HCT116 (cell line): ENCODE measurements at regions not wholly inside any gene's neighbourhood (a gene's known extent, or its start where the extent isn't known, plus 50 kb on each side); places are given as distances from the start of the nearest gene placed in this dataset.

Experiments
- ATAC-seq: fragments of 200-7000 bp; cut with Tn5 transposase; 2 replicates; pipeline ENCODE4 v1.9.1; 2020; ENCODE audit warnings: mild to moderate bottlenecking, moderate library complexity
- BruUV-seq: library from RNA; stranded (reverse); fragments of 400-500 nt; replicated peaks from 2 replicates; lab custom pipeline; 2021; lab: Mats Ljungman, UMichigan
- CTCF ChIA-PET: fragments of 300-600 bp; sonication (Branson Sonifier 250); formaldehyde crosslinking; loops from one replicate; lab custom pipeline; 2021; ENCODE audit warnings: antibody characterized with exemption; lab: Charles Lee
- POLR2A ChIA-PET: fragments of 300-600, 350-600 bp; sonication (Branson Sonifier 250); formaldehyde crosslinking; loops from one replicate; lab custom pipeline; 2021; ENCODE audit warnings: antibody characterized with exemption; lab: Charles Lee
- RAD21 ChIA-PET, 2 experiments: fragments of 300-600 bp; sonication (Branson Sonifier 250); formaldehyde crosslinking; loops; one replicate each; lab custom pipeline; 2023; ENCODE audit warnings: low total read pairs in 2 of 2; ENCODE audit not compliant: uncharacterized antibody in 2 of 2, unreplicated experiment in 2 of 2, low non-redundant PET in 1 of 2; lab: Charles Lee
- DNase-seq: peaks from one replicate; pipeline ENCODE4 v3.0.0-alpha.2; 2010; ENCODE audit warnings: low read depth, low spot score
- H2AFZ ChIP-seq: fragments of 200-600 bp; shearing (Covaris generic), sonication (generic); 2 replicates; pipeline ENCODE4 v1.6.1; 2017; ENCODE audit warnings: low read depth, mixed run types, mixed read lengths, antibody characterized with exemption, low read length; ENCODE audit not compliant: poor library complexity, severe bottlenecking
- H3K27ac ChIP-seq: 2 replicates; pipeline ENCODE4 v1.5.1; 2012; ENCODE audit warnings: low read depth, low read length
- H3K27me3 ChIP-seq: fragments of 200-600 bp; sonication (generic); 2 replicates; pipeline ENCODE4 v1.6.1; 2016; ENCODE audit warnings: mixed run types, low read length, mixed read lengths; ENCODE audit not compliant: insufficient read depth
- H3K36me3 ChIP-seq, 2 experiments: fragments of 200-500 bp in 1 of 2; fragments of 200-600 bp in 1 of 2; sonication (Bioruptor generic) in 1 of 2; sonication (generic) in 1 of 2; 2 replicates each; pipeline versions ENCODE4 v1.5.1 to v1.6.1; 2014 to 2016; ENCODE audit warnings: low read length in 2 of 2, inconsistent platforms in 1 of 2, mixed read lengths in 1 of 2, mixed run types in 1 of 2; ENCODE audit not compliant: insufficient read depth in 2 of 2, control insufficient read depth in 1 of 2
- H3K4me1 ChIP-seq, 2 experiments: fragments of 200-600 bp in 1 of 2; sonication (generic) in 1 of 2; 2 replicates each; pipeline versions ENCODE4 v1.5.1 to v1.6.1; 2012 to 2017; ENCODE audit warnings: low read length in 2 of 2, inconsistent platforms in 1 of 2, mild to moderate bottlenecking in 1 of 2, mixed read lengths in 1 of 2, mixed run types in 1 of 2, moderate library complexity in 1 of 2; ENCODE audit not compliant: insufficient read depth in 2 of 2, control insufficient read depth in 1 of 2
- H3K4me2 ChIP-seq: fragments of 200-600 bp; sonication (generic); 2 replicates; pipeline ENCODE4 v1.6.1; 2017; ENCODE audit warnings: mixed run types, low read length, mixed read lengths
- H3K4me3 ChIP-seq, 2 experiments: fragments of 200-600 bp in 1 of 2; sonication (generic) in 1 of 2; replicated peaks in 1 of 2; 2 replicates each; pipeline ENCODE4 v1.5.1; 2011 to 2016; ENCODE audit warnings: low read length in 2 of 2, control low read depth in 1 of 2, low read depth in 1 of 2, mild to moderate bottlenecking in 1 of 2, mixed read lengths in 1 of 2, mixed run types in 1 of 2
- H3K79me2 ChIP-seq: fragments of 200-600 bp; sonication (generic); 2 replicates; pipeline ENCODE4 v1.6.1; 2017; ENCODE audit warnings: mild to moderate bottlenecking, mixed run types, low read length, moderate library complexity, mixed read lengths; ENCODE audit not compliant: insufficient read depth
- H3K9ac ChIP-seq: fragments of 200-600 bp; sonication (generic); 2 replicates; pipeline ENCODE4 v1.6.1; 2016; ENCODE audit warnings: low read length, mixed read lengths
- H3K9me2 ChIP-seq: fragments of 200-600 bp; sonication (generic), shearing (Covaris generic); 2 replicates; pipeline ENCODE4 v1.6.1; 2017; ENCODE audit warnings: mixed run types, mild to moderate bottlenecking, moderate library complexity; ENCODE audit not compliant: insufficient read depth
- H3K9me3 ChIP-seq, 2 experiments: fragments of 200-500 bp in 1 of 2; fragments of 200-600 bp in 1 of 2; sonication (Bioruptor generic) in 1 of 2; sonication (generic) in 1 of 2; 2 replicates each; pipeline ENCODE4 v1.6.1; 2014 to 2017; ENCODE audit warnings: low read length in 2 of 2, mixed read lengths in 2 of 2, inconsistent platforms in 1 of 2, low read depth in 1 of 2, mild to moderate bottlenecking in 1 of 2, mixed run types in 1 of 2, moderate library complexity in 1 of 2; ENCODE audit not compliant: control insufficient read depth in 1 of 2, insufficient read depth in 1 of 2
- H4K20me1 ChIP-seq: fragments of 200-600 bp; sonication (generic), shearing (Covaris generic); 2 replicates; pipeline ENCODE4 v1.6.1; 2017; ENCODE audit warnings: mixed run types, mild to moderate bottlenecking, moderate library complexity; ENCODE audit not compliant: insufficient read depth
- EGR1 ChIP-seq: IDR thresholded peaks from 2 replicates; pipeline ENCODE4 v1.6.1; 2012; ENCODE audit warnings: low read depth
- ELF1 ChIP-seq: IDR thresholded peaks from 2 replicates; pipeline ENCODE4 v1.6.1; 2012; ENCODE audit warnings: low read depth, borderline replicate concordance
- EZH2phosphoT487 ChIP-seq: fragments of 200-600 bp; IDR thresholded peaks from 2 replicates; pipeline ENCODE4 v1.6.1; 2018; ENCODE audit warnings: antibody characterized with exemption, borderline replicate concordance
- POLR2A ChIP-seq: IDR thresholded peaks from 2 replicates; pipeline ENCODE4 v1.7.0; 2011; ENCODE audit warnings: borderline replicate concordance; ENCODE audit not compliant: insufficient read depth, insufficient read length; ENCODE audit errors: extremely low read depth
- POLR2AphosphoS5 ChIP-seq: IDR thresholded peaks from 2 replicates; pipeline ENCODE4 v1.6.1; 2011; ENCODE audit warnings: mild to moderate bottlenecking, low read depth, low read length, moderate library complexity
- RAD21 ChIP-seq: IDR thresholded peaks from 2 replicates; pipeline ENCODE4 v1.6.1; 2012; ENCODE audit warnings: low read depth, mild to moderate bottlenecking
- SP1 ChIP-seq: IDR thresholded peaks from 2 replicates; pipeline ENCODE4 v1.6.1; 2012; ENCODE audit warnings: low read depth
- SRF ChIP-seq: IDR thresholded peaks from 2 replicates; pipeline ENCODE4 v1.6.1; 2012; ENCODE audit warnings: low read depth
- ZFX ChIP-seq: fragments of 450-650 bp; IDR thresholded peaks from 2 replicates; pipeline ENCODE4 v1.6.1; 2017
- ZNF274 ChIP-seq: fragments of 200-500 bp; sonication (Bioruptor generic); IDR thresholded peaks from 2 replicates; pipeline ENCODE4 v1.6.1; 2014; ENCODE audit warnings: mild to moderate bottlenecking, low read depth, low read length, inconsistent platforms
- intact Hi-C: fragments of 100-400 bp; cut with micrococcal nuclease; formaldehyde crosslinking; loops from 2 replicates; pipeline ENCODE4 v1.10.0; 2022
- TF ChIP-seq, protein P1 (sequence below): IDR thresholded peaks from 2 replicates; pipeline ENCODE4 v1.6.1; 2012; ENCODE audit warnings: low read depth
- TF ChIP-seq, protein P2 (sequence below): IDR thresholded peaks from 2 replicates; pipeline ENCODE4 v1.6.1; 2011; ENCODE audit warnings: mild to moderate bottlenecking, low read length, moderate library complexity; ENCODE audit not compliant: insufficient replicate concordance; ENCODE audit errors: extremely low read depth
- TF ChIP-seq, protein P3 (sequence below): IDR thresholded peaks from 2 replicates; pipeline ENCODE4 v1.6.1; 2012
- TF ChIP-seq, protein P4 (sequence below): IDR thresholded peaks from 2 replicates; pipeline ENCODE4 v1.6.1; 2012

DNA sequence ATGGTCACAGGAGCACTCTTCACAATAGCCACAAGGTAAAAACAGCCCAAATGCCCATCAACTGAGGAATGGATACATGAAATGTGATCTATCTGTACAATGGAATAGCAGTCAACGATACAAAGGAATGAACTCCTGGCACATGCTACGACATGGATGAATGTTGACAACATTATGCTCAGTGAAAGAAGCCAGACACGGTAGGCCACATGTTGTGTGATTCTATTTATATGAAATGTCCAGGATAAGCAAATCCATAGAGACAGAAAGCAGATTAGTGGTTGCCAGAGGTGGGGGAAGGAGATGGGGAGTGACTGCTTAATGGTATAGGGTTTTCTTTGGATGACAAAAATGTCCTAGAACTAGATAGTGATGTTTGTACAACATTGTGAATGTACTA, 58.7 kb upstream of the GPM6B start:
- ChIA-PET POLR2A (no interaction called here), CTCF (no interaction called here), RAD21 (no interaction called here)
- intact Hi-C loops: no loop called here
- no peak for DNase-seq
- no peak overlapping the region for H2AFZ ChIP-seq
- H3K4me3 ChIP-seq: no peak overlapping the region
- H3K36me3 ChIP-seq: no peaks in the 10 kb centered on the region
- no peak for ATAC-seq
- H3K4me1 ChIP-seq: no peaks in the 10 kb centered on the region
- no TSS peak for BruUV-seq
- no peaks in the 10 kb centered on the region for H3K27me3 ChIP-seq
- H3K27ac ChIP-seq: no peak overlapping the region
- no peaks in the 10 kb centered on the region for H3K9me2 ChIP-seq
- no peaks in the 10 kb centered on the region for H3K9me3 ChIP-seq
- no peaks in the 10 kb centered on the region for H4K20me1 ChIP-seq
- H3K79me2 ChIP-seq: no peaks in the 10 kb centered on the region
- H3K9ac ChIP-seq: no peak overlapping the region
- no peak overlapping the region for H3K4me2 ChIP-seq
- no peak for TF ChIP-seq SP1
- TF ChIP-seq, protein P1, sequence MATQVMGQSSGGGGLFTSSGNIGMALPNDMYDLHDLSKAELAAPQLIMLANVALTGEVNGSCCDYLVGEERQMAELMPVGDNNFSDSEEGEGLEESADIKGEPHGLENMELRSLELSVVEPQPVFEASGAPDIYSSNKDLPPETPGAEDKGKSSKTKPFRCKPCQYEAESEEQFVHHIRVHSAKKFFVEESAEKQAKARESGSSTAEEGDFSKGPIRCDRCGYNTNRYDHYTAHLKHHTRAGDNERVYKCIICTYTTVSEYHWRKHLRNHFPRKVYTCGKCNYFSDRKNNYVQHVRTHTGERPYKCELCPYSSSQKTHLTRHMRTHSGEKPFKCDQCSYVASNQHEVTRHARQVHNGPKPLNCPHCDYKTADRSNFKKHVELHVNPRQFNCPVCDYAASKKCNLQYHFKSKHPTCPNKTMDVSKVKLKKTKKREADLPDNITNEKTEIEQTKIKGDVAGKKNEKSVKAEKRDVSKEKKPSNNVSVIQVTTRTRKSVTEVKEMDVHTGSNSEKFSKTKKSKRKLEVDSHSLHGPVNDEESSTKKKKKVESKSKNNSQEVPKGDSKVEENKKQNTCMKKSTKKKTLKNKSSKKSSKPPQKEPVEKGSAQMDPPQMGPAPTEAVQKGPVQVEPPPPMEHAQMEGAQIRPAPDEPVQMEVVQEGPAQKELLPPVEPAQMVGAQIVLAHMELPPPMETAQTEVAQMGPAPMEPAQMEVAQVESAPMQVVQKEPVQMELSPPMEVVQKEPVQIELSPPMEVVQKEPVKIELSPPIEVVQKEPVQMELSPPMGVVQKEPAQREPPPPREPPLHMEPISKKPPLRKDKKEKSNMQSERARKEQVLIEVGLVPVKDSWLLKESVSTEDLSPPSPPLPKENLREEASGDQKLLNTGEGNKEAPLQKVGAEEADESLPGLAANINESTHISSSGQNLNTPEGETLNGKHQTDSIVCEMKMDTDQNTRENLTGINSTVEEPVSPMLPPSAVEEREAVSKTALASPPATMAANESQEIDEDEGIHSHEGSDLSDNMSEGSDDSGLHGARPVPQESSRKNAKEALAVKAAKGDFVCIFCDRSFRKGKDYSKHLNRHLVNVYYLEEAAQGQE: no peak
- no peak for TF ChIP-seq ZFX
- TF ChIP-seq EGR1: no peak
- no peak for TF ChIP-seq SRF
- no peak for TF ChIP-seq ZNF274
- TF ChIP-seq, protein P2, sequence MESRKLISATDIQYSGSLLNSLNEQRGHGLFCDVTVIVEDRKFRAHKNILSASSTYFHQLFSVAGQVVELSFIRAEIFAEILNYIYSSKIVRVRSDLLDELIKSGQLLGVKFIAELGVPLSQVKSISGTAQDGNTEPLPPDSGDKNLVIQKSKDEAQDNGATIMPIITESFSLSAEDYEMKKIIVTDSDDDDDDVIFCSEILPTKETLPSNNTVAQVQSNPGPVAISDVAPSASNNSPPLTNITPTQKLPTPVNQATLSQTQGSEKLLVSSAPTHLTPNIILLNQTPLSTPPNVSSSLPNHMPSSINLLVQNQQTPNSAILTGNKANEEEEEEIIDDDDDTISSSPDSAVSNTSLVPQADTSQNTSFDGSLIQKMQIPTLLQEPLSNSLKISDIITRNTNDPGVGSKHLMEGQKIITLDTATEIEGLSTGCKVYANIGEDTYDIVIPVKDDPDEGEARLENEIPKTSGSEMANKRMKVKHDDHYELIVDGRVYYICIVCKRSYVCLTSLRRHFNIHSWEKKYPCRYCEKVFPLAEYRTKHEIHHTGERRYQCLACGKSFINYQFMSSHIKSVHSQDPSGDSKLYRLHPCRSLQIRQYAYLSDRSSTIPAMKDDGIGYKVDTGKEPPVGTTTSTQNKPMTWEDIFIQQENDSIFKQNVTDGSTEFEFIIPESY: no peak
- TF ChIP-seq, protein P3, sequence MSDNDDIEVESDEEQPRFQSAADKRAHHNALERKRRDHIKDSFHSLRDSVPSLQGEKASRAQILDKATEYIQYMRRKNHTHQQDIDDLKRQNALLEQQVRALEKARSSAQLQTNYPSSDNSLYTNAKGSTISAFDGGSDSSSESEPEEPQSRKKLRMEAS: no peak
- TF ChIP-seq POLR2A: no peak
- TF ChIP-seq RAD21: no peak
- TF ChIP-seq, protein P4, sequence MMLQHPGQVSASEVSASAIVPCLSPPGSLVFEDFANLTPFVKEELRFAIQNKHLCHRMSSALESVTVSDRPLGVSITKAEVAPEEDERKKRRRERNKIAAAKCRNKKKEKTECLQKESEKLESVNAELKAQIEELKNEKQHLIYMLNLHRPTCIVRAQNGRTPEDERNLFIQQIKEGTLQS: no peak
- no peak for TF ChIP-seq EZH2phosphoT487
- TF ChIP-seq ELF1: no peak
- no peak for TF ChIP-seq POLR2AphosphoS5
